Rectal smooth muscle tissue (tissue), 1 donor: ENCODE measurements at regions not wholly inside any gene's neighbourhood (a gene's known extent, or its start where the extent isn't known, plus 50 kb on each side); places are given as distances from the start of the nearest gene placed in this dataset.

Experiments used
- H3K27ac ChIP-seq: one replicate; pipeline ENCODE4 v1.7.0; 2013; ENCODE audit warnings: low read depth, low read length, inconsistent platforms
- H3K27me3 ChIP-seq: one replicate; pipeline ENCODE4 v1.7.0; 2013; ENCODE audit warnings: low read length; ENCODE audit not compliant: control insufficient read depth, insufficient read depth
- H3K36me3 ChIP-seq: one replicate; pipeline ENCODE4 v1.7.0; 2013; ENCODE audit warnings: low read length; ENCODE audit not compliant: control insufficient read depth, insufficient read depth
- H3K4me1 ChIP-seq: one replicate; pipeline ENCODE4 v1.7.0; 2013; ENCODE audit warnings: low read length; ENCODE audit not compliant: control insufficient read depth, insufficient read depth
- H3K4me3 ChIP-seq: one replicate; pipeline ENCODE4 v1.7.0; 2013; ENCODE audit warnings: low read length
- H3K9ac ChIP-seq: one replicate; pipeline ENCODE4 v1.7.0; 2013; ENCODE audit warnings: low read length

DNA sequence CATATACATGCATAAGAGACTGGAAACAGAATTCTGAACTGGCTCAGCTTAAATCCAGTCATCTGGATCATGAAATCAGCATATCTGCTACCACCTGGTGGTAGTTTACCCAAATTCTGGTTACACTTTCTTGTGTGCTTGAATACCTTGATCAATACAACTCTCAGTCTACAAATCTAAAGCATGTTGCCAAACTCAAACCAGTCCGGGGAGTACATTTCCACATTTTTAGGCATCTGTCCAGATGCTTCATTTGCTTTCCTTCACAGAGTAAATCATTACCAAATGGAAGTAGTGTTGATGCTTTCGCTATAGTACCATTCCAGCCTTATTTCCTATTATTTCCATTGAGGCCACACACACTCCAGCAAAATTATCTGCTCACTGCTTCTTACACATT lies 126.4 kb downstream of the P2RY1 start:
- no peaks in the 10 kb centered on the region for H3K27me3 ChIP-seq
- no peak overlapping the region for H3K9ac ChIP-seq
- H3K4me3 ChIP-seq = no peak overlapping the region
- no peaks in the 10 kb centered on the region for H3K36me3 ChIP-seq
- H3K4me1 ChIP-seq = no peaks in the 10 kb centered on the region
- no peak overlapping the region for H3K27ac ChIP-seq

DNA sequence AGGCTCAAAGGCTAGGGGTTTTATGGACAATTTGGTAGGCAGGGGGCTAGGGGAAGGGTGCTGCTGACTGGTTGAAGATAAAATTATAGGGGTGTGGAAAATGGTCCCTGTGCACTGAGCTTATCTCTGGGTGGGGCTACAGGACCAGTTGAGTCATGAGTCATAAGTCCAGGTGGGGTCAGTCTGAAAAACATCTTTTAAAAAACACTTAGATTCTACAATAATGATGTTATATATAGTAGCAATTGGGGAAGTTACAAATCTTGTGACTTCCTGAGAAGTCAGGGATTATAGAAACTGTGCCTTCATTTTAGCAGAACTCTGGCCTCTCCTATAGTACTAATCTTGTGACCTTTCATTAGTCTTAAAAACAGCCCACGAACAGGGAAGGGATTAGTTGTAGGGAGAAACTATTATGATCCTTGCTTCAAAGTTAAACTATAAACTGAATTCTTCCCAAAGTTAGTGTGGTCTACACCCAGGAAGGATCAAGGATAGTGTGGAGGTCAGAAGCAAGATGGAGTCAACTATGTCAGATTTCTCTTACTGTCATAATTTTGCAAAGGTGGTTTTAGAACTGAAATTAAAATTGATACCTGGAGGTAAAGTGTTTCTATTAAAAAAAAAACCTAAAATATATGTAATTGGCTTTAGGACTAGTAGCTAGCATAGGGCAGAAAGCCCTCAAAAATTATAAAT lies 130.1 kb downstream of the P2RY1 start:
- Histone ChIP-seq H3K4me3 (no peak overlapping the region), H3K27me3 (no peaks in the 10 kb centered on the region), H3K36me3 (no peaks in the 10 kb centered on the region), H3K4me1 (no peaks in the 10 kb centered on the region), H3K9ac (no peak overlapping the region), H3K27ac (no peak overlapping the region)

- Histone ChIP-seq H3K27me3 (no peaks in the 10 kb centered on the region), H3K36me3 (no peaks in the 10 kb centered on the region), H3K9ac (no peak overlapping the region), H3K27ac (no peak overlapping the region), H3K4me3 (no peak overlapping the region), H3K4me1 (no peaks in the 10 kb centered on the region)
Measured at GRCh38 chr3:152968388-152969024, 133.6 kb downstream of the P2RY1 start.

DNA sequence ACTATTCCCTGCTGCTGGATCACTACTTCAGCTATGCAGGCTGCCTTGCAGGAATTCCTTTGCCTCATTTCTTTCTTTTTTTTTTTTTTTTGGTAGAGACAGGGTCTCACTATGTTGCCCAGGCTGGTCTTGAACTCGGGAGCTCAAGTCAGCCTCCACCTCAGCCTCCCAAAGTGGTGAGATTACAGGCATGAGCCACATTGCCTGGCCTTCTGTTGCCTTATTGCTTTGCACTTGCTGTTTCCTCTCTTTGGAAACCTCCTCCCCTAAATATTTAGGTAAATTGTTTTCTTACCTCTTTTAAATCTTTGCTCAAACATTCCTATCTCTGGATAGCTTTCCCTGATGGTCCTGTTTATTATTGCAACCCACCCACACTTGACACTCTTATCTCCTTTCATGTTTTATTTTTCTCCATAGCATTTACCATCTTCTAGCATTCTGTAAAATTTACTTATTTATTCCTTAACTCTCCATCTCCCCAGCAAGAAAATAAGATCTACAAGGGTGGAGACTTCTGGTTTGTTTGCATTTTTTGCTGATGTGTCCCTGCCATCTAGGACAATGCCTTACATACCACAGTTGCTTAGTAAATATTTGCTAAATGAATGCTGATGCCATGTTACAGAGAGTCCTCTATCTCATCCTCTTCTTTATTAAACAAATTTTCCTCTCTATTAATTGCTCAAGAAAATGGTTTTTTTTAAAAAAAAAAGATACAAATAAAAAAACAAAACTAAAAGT lies 134.8 kb downstream of the P2RY1 start:
- Histone ChIP-seq H3K4me3 (no peak overlapping the region), H3K9ac (no peak overlapping the region), H3K27me3 (no peaks in the 10 kb centered on the region), H3K27ac (no peak overlapping the region), H3K4me1 (no peaks in the 10 kb centered on the region), H3K36me3 (no peaks in the 10 kb centered on the region)

- no peak overlapping the region for H3K4me3 ChIP-seq
- no peak overlapping the region for H3K9ac ChIP-seq
- H3K4me1 ChIP-seq = no peaks in the 10 kb centered on the region
- H3K27ac ChIP-seq = no peak overlapping the region
- no peaks in the 10 kb centered on the region for H3K27me3 ChIP-seq
- no peaks in the 10 kb centered on the region for H3K36me3 ChIP-seq
Measured at GRCh38 chr3:152970851-152971250, 135.9 kb downstream of the P2RY1 start.

GRCh38 chr3:152971880-152972279 lies 136.9 kb downstream of the P2RY1 start:
- Histone ChIP-seq H3K36me3 (no peaks in the 10 kb centered on the region), H3K27me3 (no peaks in the 10 kb centered on the region), H3K27ac (no peak overlapping the region), H3K9ac (no peak overlapping the region), H3K4me3 (no peak overlapping the region), H3K4me1 (no peaks in the 10 kb centered on the region)

DNA sequence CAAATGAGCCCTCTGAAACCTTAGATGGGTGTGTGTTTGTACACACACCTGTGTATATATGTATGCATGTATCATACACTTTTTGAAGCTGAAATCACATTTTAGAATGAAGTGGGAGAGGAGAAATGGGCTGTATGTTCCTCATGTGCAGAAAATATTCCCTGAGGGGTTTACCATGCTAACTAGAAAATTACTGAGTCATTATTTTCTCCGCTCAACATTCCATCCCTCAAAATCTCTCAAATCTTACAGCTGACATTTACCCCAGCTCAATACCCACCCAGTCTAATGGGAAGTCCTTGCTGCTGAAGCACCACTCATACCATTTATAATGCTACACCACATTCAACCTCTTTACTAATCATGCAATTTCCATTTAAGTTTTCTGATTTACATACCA lies 138.6 kb downstream of the P2RY1 start:
- Histone ChIP-seq H3K27ac (no peak overlapping the region), H3K36me3 (no peaks in the 10 kb centered on the region), H3K4me1 (no peaks in the 10 kb centered on the region), H3K4me3 (no peak overlapping the region), H3K9ac (no peak overlapping the region), H3K27me3 (no peaks in the 10 kb centered on the region)

DNA sequence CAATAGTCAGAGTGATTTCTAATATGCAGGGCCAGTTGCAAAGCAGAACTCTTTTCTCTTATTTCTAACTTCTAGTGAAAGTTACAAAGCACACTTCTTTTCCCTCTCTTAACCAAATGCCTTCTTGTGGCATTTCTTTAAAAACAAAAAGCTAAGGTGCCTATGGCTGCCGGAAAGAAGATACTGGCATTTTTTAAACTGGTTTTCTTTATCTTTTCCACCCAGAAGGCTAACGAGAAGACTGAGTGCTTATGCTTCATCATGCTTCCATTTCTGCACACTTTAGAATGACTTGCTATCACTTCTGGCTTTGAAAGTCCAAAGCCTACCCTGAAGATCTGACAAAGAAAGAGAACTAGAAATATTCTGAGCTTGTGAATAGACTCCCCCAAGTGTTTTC lies 141.3 kb downstream of the P2RY1 start:
- H3K4me3 ChIP-seq = no peak overlapping the region
- no peak overlapping the region for H3K27ac ChIP-seq
- no peaks in the 10 kb centered on the region for H3K4me1 ChIP-seq
- no peaks in the 10 kb centered on the region for H3K27me3 ChIP-seq
- no peaks in the 10 kb centered on the region for H3K36me3 ChIP-seq
- H3K9ac ChIP-seq = no peak overlapping the region

GRCh38 chr3:152977366-152977765 lies 142.4 kb downstream of the P2RY1 start:
- no peak overlapping the region for H3K4me3 ChIP-seq
- no peaks in the 10 kb centered on the region for H3K27me3 ChIP-seq
- no peak overlapping the region for H3K27ac ChIP-seq
- H3K36me3 ChIP-seq = no peaks in the 10 kb centered on the region
- no peak overlapping the region for H3K9ac ChIP-seq
- no peaks in the 10 kb centered on the region for H3K4me1 ChIP-seq

DNA sequence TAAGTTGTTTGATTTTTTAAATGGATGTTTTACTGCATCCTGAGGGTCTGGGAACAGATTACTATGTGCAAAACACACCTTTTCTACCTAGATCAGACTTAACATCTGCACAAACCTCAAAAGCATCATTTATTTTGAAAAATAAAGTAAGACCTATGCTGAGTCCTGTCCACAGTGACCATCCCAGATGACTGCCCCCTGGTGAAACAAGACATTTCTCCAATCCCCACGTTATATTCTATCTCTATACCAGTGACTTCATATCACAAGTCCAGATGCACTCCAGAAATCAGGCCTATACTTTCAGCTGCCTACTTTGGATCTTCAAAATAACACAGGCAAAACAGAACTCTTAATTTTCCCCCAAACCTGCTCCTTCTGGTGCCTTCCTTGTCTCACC lies 143.2 kb downstream of the P2RY1 start:
- Histone ChIP-seq H3K27me3 (no peaks in the 10 kb centered on the region), H3K4me1 (no peaks in the 10 kb centered on the region), H3K36me3 (no peaks in the 10 kb centered on the region), H3K4me3 (no peak overlapping the region), H3K9ac (no peak overlapping the region), H3K27ac (no peak overlapping the region)

GRCh38 chr3:152997526-152997925 lies 162.6 kb downstream of the P2RY1 start:
- H3K4me3 ChIP-seq = no peak overlapping the region
- H3K27ac ChIP-seq = no peak overlapping the region
- H3K36me3 ChIP-seq = no peaks in the 10 kb centered on the region
- H3K4me1 ChIP-seq = no peaks in the 10 kb centered on the region
- no peaks in the 10 kb centered on the region for H3K27me3 ChIP-seq
- no peak overlapping the region for H3K9ac ChIP-seq

GRCh38 chr3:152998591-152998990 lies 163.4 kb upstream of the RAP2B start:
- no peak overlapping the region for H3K4me3 ChIP-seq
- no peaks in the 10 kb centered on the region for H3K4me1 ChIP-seq
- no peak overlapping the region for H3K27ac ChIP-seq
- H3K36me3 ChIP-seq = no peaks in the 10 kb centered on the region
- H3K27me3 ChIP-seq = no peaks in the 10 kb centered on the region
- no peak overlapping the region for H3K9ac ChIP-seq
